HG03159 (cell line): ENCODE measurements at regions not wholly inside any gene's neighbourhood (a gene's known extent, or its start where the extent isn't known, plus 50 kb on each side); places are given as distances from the start of the nearest gene placed in this dataset.

ENCODE experiments used
- ATAC-seq: cut with Tn5 transposase; IDR thresholded peaks from one replicate; pipeline ENCODE4 v1.9.1; 2021; ENCODE audit warnings: mild to moderate bottlenecking, moderate library complexity; ENCODE audit not compliant: unreplicated experiment

- no peak for ATAC-seq
Measured at GRCh38 chr4:181647396-181648147, 595.6 kb upstream of the TENM3 start.

GRCh38 chr4:181650033-181650825, 593.0 kb upstream of the TENM3 start:
- ATAC-seq = no peak

DNA sequence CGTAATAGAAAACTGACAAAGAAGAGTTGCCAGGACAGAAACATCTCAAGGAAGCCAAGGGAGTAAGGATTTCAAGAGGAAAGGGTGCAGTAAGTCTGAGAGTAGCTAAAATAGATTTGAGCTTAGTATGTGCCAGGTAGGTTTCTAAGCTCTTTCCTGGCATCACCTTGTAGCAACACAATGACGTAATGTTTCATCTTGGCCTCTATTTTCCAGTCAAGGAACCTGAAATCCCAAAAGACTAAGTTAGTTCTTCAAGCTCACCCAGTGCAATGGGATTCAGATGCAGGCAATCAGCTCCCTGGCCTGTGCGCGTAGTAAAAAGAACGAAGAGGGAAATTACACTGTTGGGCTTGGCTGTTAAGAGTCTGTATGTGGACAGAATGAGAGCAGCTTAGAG, 586.5 kb upstream of the TENM3 start:
- no peak for ATAC-seq

DNA sequence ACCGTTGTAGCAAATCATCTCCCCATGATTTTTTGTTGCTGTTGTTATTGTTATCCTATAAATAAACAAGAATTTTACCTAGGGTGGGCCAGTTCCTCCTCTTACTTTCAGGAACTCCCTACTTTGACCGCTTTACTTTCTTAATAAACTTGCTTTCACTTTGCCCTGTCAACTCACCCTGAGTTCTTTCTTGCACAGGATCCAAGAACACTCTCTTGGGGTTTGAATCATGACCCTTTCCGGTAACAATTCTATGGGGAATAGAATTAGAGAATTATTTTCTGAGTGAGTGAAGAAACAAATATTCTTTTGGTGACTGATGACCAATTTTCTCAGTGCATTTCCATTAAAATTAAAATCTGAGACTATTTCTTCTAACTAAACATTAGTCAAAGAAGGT, 584.0 kb upstream of the TENM3 start:
- ATAC-seq = no peak

DNA sequence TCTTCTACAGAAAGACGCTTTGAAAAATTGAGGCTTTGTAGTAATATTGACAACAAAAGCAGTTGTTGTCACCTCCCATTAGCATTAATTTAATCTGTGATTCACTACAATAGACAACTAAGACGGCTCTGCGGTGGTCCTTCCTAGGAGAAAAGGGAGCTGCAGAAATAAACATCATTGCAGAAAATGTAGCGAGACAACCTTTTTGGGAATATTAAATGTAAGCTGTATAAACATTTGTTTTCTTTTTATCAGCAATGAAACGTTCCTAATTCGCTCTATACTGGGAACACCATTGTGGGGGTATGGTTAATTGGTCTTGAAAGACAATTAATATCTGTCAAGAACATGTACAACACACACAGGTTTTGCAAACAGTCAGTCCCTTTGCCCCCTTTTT, 583.3 kb upstream of the TENM3 start:
- no peak for ATAC-seq

- no peak for ATAC-seq
Measured at GRCh38 chr4:181661090-181661489, 582.1 kb upstream of the TENM3 start.

DNA sequence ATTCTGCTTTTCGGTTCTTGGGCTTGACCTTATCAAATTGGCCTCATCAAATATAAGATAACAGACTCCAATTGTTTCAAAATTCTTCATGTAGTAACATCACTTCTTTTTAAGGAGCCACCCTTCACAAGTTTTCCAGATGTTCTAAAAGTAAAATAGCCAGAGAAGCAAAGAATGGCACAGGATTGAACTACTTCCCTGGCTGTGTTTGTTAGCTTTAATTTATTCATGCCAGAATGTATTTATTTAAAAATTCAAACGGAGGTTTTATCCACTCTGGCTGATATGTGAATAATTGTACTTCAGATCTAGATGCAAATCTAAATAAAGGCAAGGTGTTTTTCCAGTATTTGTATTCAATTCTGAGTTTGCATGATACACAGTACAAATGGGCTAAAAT, 581.3 kb upstream of the TENM3 start:
- no peak for ATAC-seq

DNA sequence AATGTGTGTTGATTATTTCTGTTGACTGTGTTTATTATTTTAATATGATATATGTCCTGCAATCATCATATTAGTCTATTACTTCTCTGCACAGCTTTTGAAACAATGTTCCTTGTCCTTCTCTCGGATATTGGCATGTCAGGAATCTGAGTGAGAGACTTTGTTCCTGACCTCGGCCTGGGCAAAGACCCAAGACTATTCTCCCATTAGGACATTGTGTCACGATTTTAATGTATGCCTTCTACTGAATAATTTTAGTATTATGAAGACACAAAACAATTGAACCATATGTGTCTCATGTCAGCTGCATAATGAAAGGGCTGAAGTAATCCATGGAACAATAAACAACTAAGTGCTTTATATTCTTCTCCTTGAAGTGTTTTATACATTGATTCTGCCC, 580.8 kb upstream of the TENM3 start:
- no peak for ATAC-seq

DNA sequence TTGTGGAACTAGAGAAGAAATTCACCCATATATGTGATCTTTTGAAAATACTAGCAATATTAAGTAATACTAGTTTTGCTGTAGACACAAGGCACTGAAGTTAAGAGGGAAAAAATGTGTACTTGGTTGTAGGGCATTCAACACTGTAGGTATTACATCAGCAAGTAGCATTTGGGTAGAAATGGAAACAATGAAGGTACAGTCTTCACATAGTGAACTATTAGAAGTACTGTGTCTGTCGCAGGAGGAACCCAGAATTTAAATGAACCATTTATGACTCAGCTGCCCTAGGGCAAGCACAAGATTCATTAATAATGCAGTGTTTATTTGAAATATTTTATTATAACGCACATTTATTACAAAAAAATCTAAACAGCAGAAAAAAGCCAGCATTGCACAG, 572.7 kb upstream of the TENM3 start:
- no peak for ATAC-seq

- no peak for ATAC-seq
Measured at GRCh38 chr4:181671672-181672071, 571.5 kb upstream of the TENM3 start.

- no peak for ATAC-seq
Measured at GRCh38 chr4:181672751-181673150, 570.5 kb upstream of the TENM3 start.

DNA sequence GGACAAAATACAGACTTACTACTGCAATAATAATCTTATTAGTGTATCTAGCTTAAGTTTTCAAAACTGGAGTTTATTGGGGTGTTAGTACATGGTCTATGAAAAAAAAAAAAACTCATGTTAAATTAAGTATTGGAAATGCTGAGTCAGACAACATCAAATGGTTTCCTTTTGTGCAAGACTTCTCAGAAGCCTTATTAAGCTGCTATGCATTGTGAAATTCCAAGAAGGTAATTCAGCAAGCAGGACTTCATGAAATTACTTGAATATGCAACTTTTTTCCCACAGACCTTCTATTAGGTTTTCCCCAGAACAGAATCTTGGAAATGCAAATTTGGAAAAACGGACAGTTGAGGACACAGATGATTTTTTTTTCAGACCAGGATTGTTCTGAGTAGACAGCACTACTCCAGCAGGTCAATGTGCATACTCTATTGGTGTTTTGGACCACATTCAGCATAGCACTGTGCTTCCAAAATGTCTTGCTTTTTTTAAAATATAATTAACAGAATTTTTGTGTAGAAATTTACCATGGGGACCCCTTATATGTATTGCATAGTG, 568.8 kb upstream of the TENM3 start:
- no peak for ATAC-seq

DNA sequence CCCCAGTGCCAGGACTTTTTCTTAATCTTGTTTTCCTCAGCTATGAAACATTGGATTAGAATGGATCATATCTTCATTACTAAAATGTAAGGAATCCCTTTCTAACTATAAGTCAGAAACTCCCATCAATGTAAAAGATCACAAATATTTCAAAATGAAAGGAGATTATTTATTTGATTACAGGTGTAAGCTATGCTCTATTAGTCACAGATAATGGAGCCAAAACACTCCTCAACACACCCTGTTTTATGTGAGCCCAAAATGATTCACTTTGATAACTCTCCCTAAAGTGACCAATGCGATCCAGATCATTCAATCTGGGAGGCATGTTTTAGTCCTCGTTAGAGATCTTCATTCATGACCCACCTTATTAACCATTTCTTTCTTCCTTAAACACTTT, 566.7 kb upstream of the TENM3 start:
- ATAC-seq = no peak

- no peak for ATAC-seq
Measured at GRCh38 chr4:181677201-181677600, 566.0 kb upstream of the TENM3 start.

- no peak for ATAC-seq
Measured at GRCh38 chr4:181677621-181678020, 565.6 kb upstream of the TENM3 start.

GRCh38 chr4:181679754-181680153, 563.4 kb upstream of the TENM3 start:
- ATAC-seq = no peak

DNA sequence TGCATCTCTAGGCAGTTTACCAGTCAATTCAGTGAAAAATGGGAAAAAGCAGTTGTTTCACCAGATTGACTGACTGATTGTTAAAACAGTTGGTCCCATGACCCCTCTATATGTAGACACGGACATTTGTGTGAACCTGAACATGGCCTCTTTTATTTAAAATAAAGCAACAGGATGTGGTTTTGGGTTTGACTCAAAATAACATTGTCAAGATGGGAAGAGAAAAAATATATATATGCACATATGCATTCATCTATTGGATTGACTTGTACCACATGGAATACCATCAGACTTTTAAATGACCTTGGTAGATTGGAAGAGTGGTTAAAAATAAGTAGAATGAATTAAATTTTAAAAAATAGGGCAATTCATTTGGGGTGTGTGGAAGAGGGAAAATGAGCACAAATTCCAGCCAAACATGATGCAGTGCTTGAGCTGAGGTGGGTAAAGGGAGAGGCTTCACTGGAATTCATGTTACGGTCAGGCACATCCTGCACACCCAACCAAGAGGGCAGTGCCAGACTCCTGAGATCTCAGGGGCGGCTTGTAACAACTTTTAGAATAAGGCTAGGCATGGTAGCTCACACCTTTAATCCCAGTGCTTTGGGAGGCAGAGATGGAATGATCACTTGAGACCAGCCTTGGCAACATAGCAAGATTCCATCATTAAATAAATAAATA, 560.7 kb upstream of the TENM3 start:
- no peak for ATAC-seq

DNA sequence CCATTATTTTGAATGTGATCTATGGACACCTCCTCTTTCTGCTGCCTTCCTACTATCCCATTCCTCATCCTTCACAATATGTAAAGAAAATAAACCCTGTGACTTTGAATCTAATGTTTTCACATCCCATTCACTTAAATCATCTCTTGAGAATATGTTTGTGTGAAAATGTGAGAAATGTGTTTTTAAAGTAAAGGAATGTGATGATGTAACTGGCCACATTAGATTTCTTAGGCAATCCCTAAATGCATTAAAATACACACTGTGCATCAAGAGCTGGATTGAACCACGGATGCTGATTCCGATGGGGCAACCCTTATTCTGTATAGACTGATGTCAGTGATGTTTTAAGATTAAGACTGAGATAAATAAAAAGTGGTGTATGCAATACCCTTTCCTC, 558.9 kb upstream of the TENM3 start:
- no peak for ATAC-seq

- no peak for ATAC-seq
Measured at GRCh38 chr4:181685461-181685860, 557.7 kb upstream of the TENM3 start.

GRCh38 chr4:181685911-181686310, 557.3 kb upstream of the TENM3 start:
- no peak for ATAC-seq

GRCh38 chr4:181687116-181687515, 556.1 kb upstream of the TENM3 start:
- no peak for ATAC-seq

DNA sequence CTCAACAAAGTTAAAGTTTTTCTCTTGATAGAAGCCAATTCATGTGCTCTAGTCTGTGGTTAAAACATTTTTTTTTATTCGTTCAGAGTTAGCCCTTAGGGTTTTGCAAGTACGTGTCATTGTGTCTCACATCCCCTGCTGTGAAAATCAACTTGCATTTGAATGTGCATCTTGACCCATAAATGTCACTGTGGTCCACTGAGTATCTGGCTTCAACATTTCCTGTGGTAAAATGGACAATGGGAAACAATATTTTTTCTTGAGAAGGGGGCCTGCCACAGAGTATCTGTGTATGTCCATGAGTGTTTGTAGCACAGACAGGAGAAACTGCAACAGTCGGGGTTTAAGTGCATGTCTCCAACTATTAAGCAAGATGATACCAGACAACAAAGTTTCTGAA, 554.8 kb upstream of the TENM3 start:
- ATAC-seq = no peak
